Panc1 (cell line): ENCODE measurements at regions not wholly inside any gene's neighbourhood (a gene's known extent, or its start where the extent isn't known, plus 50 kb on each side); places are given as distances from the start of the nearest gene placed in this dataset.

Experiments
- ATAC-seq: fragments of 200-7000 bp; cut with Tn5 transposase; 2 replicates; pipeline ENCODE4 v1.9.1; 2020; ENCODE audit warnings: mild to moderate bottlenecking, moderate library complexity
- BruUV-seq: library from RNA; stranded (reverse); fragments of 400-500 nt; replicated peaks from 2 replicates; lab custom pipeline; 2021; lab: Mats Ljungman, UMichigan
- CTCF ChIA-PET: fragments of 300-600 bp; sonication (Branson Sonifier 250); formaldehyde crosslinking; loops from one replicate; lab custom pipeline; 2022; ENCODE audit warnings: antibody characterized with exemption; lab: Charles Lee
- POLR2A ChIA-PET: fragments of 300-600 bp; sonication (Branson Sonifier 250); formaldehyde crosslinking; loops from one replicate; lab custom pipeline; 2022; ENCODE audit warnings: antibody characterized with exemption; lab: Charles Lee
- DNase-seq: peaks from one replicate; pipeline ENCODE4 v3.0.0-alpha.2; 2010; ENCODE audit warnings: low read depth, low spot score
- H3K27ac ChIP-seq: 2 replicates; pipeline ENCODE4 v1.5.1; 2011; ENCODE audit warnings: mild to moderate bottlenecking, low read length, inconsistent platforms
- H3K27me3 ChIP-seq: fragments of 200-500 bp; sonication (Bioruptor generic); 2 replicates; pipeline ENCODE4 v1.6.0; 2014; ENCODE audit warnings: low read length, inconsistent platforms; ENCODE audit not compliant: control insufficient read depth, insufficient read depth
- H3K36me3 ChIP-seq: fragments of 200-500 bp; sonication (Bioruptor generic); 2 replicates; pipeline ENCODE4 v1.5.1; 2014; ENCODE audit warnings: inconsistent platforms, mild to moderate bottlenecking, low read length, moderate library complexity; ENCODE audit not compliant: control insufficient read depth, insufficient read depth
- H3K4me1 ChIP-seq: 2 replicates; pipeline ENCODE4 v1.5.1; 2011; ENCODE audit warnings: inconsistent platforms, mild to moderate bottlenecking, low read length, moderate library complexity; ENCODE audit not compliant: control insufficient read depth, insufficient read depth
- H3K4me3 ChIP-seq, 2 experiments: 2 replicates each; pipeline ENCODE4 v1.5.1; 2011 to 2012; ENCODE audit warnings: low read depth in 2 of 2, low read length in 2 of 2, mild to moderate bottlenecking in 2 of 2, inconsistent platforms in 1 of 2, moderate library complexity in 1 of 2
- H3K9me3 ChIP-seq: fragments of 200-500 bp; sonication (Bioruptor generic); 2 replicates; pipeline ENCODE4 v1.5.1; 2014; ENCODE audit warnings: low read depth, mild to moderate bottlenecking, inconsistent platforms, low read length, moderate library complexity; ENCODE audit not compliant: control insufficient read depth, insufficient read depth
- POLR2AphosphoS5 ChIP-seq: IDR thresholded peaks from 2 replicates; pipeline ENCODE4 v1.6.1; 2012; ENCODE audit warnings: mild to moderate bottlenecking, low read depth, low read length, moderate library complexity
- REST ChIP-seq, 2 experiments: IDR thresholded peaks; 2 replicates each; pipeline ENCODE4 v1.6.1; 2011 to 2012; ENCODE audit warnings: low read depth in 2 of 2, control low read depth in 1 of 2, low read length in 1 of 2, mild to moderate bottlenecking in 1 of 2, moderate library complexity in 1 of 2; ENCODE audit not compliant: insufficient read depth in 1 of 2
- SIN3A ChIP-seq: IDR thresholded peaks from 2 replicates; pipeline ENCODE4 v1.6.1; 2012; ENCODE audit warnings: low read depth, mild to moderate bottlenecking, low read length, moderate library complexity, borderline replicate concordance; ENCODE audit not compliant: insufficient read depth
- TCF7L2 ChIP-seq: IDR thresholded peaks from 2 replicates; pipeline ENCODE4 v1.6.1; 2011; ENCODE audit warnings: mild to moderate bottlenecking, low read depth, low read length, inconsistent platforms
- in situ Hi-C: cut with HindIII; loops from 2 replicates; pipeline ENCODE4 v1.10.0; 2016; ENCODE audit warnings: low sequenced_read_pairs, low pct_unique_long_range_greater_than_20kb
- intact Hi-C: fragments of 100-400 bp; cut with micrococcal nuclease; formaldehyde crosslinking; loops from one replicate; pipeline ENCODE4 v1.10.0; 2022; ENCODE audit not compliant: unreplicated experiment
- TF ChIP-seq, protein P1 (sequence below): fragments of 450-650 bp; IDR thresholded peaks from 2 replicates; pipeline ENCODE4 v1.5.1; 2017; ENCODE audit warnings: mild to moderate bottlenecking

DNA sequence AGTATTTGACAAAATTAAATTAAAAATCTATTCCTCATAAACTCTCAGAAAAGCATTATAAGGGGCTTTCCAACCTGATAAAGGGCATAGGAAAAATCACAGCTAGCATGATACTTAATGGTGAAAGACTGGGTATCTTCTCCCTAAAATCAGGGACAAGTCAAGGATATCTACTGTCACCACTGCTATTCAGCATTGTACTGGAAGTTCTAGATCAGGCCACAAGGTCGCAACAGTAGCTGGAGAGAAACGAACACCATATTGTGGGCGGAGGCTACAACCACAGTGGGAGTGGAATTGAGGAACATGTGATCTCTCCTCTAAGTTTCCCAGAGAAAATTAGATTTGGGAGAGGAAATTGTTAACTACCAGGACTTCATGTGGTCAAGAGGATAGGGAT, 70.0 kb upstream of the NAMPT start:
- Histone ChIP-seq H3K9me3 (no peaks in the 10 kb centered on the region), H3K27me3 (0 out of 2 replicates have a peak, but pooled peaks cover 2% of the 10 kb centered on the region), H3K36me3 (no peaks in the 10 kb centered on the region), H3K27ac (no peak overlapping the region), H3K4me1 (no peaks in the 10 kb centered on the region), H3K4me3 (no peak overlapping the region)
- DNase-seq (no peak), ATAC-seq (no peak)
- TF ChIP-seq SIN3A: no peak
- no peak for TF ChIP-seq POLR2AphosphoS5
- no peak for TF ChIP-seq TCF7L2
- TF ChIP-seq, protein P1, sequence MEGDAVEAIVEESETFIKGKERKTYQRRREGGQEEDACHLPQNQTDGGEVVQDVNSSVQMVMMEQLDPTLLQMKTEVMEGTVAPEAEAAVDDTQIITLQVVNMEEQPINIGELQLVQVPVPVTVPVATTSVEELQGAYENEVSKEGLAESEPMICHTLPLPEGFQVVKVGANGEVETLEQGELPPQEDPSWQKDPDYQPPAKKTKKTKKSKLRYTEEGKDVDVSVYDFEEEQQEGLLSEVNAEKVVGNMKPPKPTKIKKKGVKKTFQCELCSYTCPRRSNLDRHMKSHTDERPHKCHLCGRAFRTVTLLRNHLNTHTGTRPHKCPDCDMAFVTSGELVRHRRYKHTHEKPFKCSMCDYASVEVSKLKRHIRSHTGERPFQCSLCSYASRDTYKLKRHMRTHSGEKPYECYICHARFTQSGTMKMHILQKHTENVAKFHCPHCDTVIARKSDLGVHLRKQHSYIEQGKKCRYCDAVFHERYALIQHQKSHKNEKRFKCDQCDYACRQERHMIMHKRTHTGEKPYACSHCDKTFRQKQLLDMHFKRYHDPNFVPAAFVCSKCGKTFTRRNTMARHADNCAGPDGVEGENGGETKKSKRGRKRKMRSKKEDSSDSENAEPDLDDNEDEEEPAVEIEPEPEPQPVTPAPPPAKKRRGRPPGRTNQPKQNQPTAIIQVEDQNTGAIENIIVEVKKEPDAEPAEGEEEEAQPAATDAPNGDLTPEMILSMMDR: no peak
- no peak for TF ChIP-seq REST (IDR thresholded peaks at IDR 0.05; ENCODE audit: insufficient read depth in 1 of 2, low read depth in 2 of 2, low read length in 1 of 2)
- in situ Hi-C loops (no loop called here), intact Hi-C loops (no loop called here)
- ChIA-PET CTCF (no interaction called here), POLR2A (no interaction called here)
- BruUV-seq: no TSS peak

DNA sequence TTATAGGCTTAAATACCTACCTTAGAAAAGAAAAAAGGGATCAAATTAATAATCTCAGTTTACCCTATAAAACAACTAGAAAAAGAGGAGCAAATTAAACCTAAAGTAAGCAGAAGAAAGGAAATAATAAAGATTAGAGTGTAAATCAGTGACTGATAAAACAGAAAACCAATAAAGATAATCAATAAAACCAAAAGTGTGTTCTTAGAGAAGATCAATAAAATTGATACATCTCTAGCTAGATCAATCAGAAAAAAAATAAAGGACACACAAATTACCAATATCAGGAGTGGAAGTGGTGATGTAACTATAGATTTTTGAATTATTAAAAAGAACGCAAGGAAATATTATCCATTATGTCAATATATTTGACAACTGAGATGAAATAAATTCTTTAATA, 69.2 kb upstream of the NAMPT start:
- intact Hi-C loops: no loop called here
- H3K4me1 ChIP-seq: no peaks in the 10 kb centered on the region
- ChIA-PET POLR2A (no interaction called here), CTCF (no interaction called here)
- DNase-seq (no peak), ATAC-seq (no peak)
- no peak overlapping the region for H3K4me3 ChIP-seq
- no peak overlapping the region for H3K27ac ChIP-seq
- TF ChIP-seq POLR2AphosphoS5 (no peak), SIN3A (no peak), REST (IDR thresholded peaks at IDR 0.05; ENCODE audit: insufficient read depth in 1 of 2, low read depth in 2 of 2, low read length in 1 of 2) (no peak), TCF7L2 (no peak)
- TF ChIP-seq, protein P1: no peak
- no peaks in the 10 kb centered on the region for H3K36me3 ChIP-seq
- H3K9me3 ChIP-seq: peaks cover 1% of the 10 kb centered on the region; the same call in 1 of the 2 replicates
- H3K27me3 ChIP-seq: peaks cover 2% of the 10 kb centered on the region; the same call in 1 of the 2 replicates
- in situ Hi-C loops: no loop called here
- BruUV-seq: no TSS peak
